ENCODE measurements at regions not wholly inside any gene's neighbourhood (a gene's known extent, or its start where the extent isn't known, plus 50 kb on each side); places are given as distances from the start of the nearest gene placed in this dataset.

DNA sequence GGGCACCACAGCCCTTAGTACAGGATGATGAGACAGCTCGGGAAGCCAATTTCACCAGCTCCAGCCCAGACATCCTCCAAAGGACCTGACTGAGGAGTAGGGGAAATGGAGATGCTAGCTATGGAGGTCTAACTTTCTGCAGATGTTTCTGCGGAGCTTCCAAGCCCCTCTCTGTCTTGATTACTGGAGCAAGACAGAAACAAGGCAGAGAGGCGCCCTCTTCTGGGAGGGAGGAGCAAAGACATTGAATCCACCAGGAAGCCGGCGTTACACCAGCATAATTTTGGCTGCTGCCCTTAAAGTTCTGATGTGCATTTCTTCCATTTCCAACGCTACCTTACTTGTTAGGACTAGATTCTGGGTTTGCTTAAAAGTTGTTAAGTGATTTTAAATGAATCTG, 107.3 kb upstream of the HSD17B12 start:
- no peak for TF ChIP-seq POLR2AphosphoS5 (IDR thresholded peaks at IDR 0.05)
- TF ChIP-seq, protein P1, sequence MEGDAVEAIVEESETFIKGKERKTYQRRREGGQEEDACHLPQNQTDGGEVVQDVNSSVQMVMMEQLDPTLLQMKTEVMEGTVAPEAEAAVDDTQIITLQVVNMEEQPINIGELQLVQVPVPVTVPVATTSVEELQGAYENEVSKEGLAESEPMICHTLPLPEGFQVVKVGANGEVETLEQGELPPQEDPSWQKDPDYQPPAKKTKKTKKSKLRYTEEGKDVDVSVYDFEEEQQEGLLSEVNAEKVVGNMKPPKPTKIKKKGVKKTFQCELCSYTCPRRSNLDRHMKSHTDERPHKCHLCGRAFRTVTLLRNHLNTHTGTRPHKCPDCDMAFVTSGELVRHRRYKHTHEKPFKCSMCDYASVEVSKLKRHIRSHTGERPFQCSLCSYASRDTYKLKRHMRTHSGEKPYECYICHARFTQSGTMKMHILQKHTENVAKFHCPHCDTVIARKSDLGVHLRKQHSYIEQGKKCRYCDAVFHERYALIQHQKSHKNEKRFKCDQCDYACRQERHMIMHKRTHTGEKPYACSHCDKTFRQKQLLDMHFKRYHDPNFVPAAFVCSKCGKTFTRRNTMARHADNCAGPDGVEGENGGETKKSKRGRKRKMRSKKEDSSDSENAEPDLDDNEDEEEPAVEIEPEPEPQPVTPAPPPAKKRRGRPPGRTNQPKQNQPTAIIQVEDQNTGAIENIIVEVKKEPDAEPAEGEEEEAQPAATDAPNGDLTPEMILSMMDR (IDR thresholded peaks at IDR 0.05 in 8 of 11, conservative IDR thresholded peaks at IDR 0.05 in 3 of 11): peak in 5 of 11 experiments; percentile 9 to 47 (median 36)
- TF ChIP-seq POLR2A (IDR thresholded peaks at IDR 0.05): no peak

Measured in spleen (tissue), 7 donors.